PC-9 (cell line): ENCODE measurements at regions not wholly inside any gene's neighbourhood (a gene's known extent, or its start where the extent isn't known, plus 50 kb on each side); places are given as distances from the start of the nearest gene placed in this dataset.

Experiments used
- BruUV-seq: library from RNA; stranded (reverse); fragments of 400-500 nt; replicated peaks from 2 replicates; lab custom pipeline; 2021; lab: Mats Ljungman, UMichigan
- CTCF ChIA-PET: fragments of 300-600 bp; sonication (Branson Sonifier 250); formaldehyde crosslinking; loops from one replicate; lab custom pipeline; 2022; ENCODE audit warnings: antibody characterized with exemption; lab: Charles Lee
- POLR2A ChIA-PET: fragments of 300-600 bp; sonication (Branson Sonifier 250); formaldehyde crosslinking; loops from one replicate; lab custom pipeline; 2022; ENCODE audit warnings: antibody characterized with exemption; ENCODE audit not compliant: unreplicated experiment; lab: Charles Lee
- DNase-seq, 2 experiments: peaks; one replicate each; pipeline versions ENCODE4 v3.0.0 to v3.0.0-alpha.2; 2015 to 2022; ENCODE audit warnings: mixed read lengths in 1 of 2
- H2AFZ ChIP-seq: fragments of 200-600 bp; sonication (generic); 2 replicates; pipeline ENCODE4 v1.8.1; 2017; ENCODE audit warnings: antibody characterized with exemption
- H3F3A ChIP-seq: fragments of 200-600 bp; sonication (generic); 2 replicates; pipeline ENCODE4 v1.8.1; 2017; ENCODE audit warnings: antibody characterized with exemption, mild to moderate bottlenecking, low read depth; ENCODE audit not compliant: insufficient read depth
- H3K27ac ChIP-seq: fragments of 200-600 bp; sonication (generic); 2 replicates; pipeline ENCODE4 v1.6.1; 2016; ENCODE audit warnings: mixed run types
- H3K27me3 ChIP-seq: fragments of 200-600 bp; sonication (generic); 2 replicates; pipeline ENCODE4 v1.6.1; 2016; ENCODE audit warnings: low read depth, mixed run types; ENCODE audit not compliant: insufficient read depth
- H3K36me3 ChIP-seq: fragments of 200-600 bp; sonication (generic); 2 replicates; pipeline ENCODE4 v1.6.1; 2016; ENCODE audit warnings: low read depth, mixed run types
- H3K4me1 ChIP-seq: fragments of 200-600 bp; sonication (generic); replicated peaks from 2 replicates; pipeline ENCODE4 v1.6.1; 2016; ENCODE audit warnings: mixed run types; ENCODE audit not compliant: insufficient read depth
- H3K4me2 ChIP-seq: fragments of 200-600 bp; sonication (generic); 2 replicates; pipeline ENCODE4 v1.6.1; 2017; ENCODE audit warnings: mixed run types
- H3K4me3 ChIP-seq: fragments of 200-600 bp; sonication (generic); 2 replicates; pipeline ENCODE4 v1.6.1; 2016; ENCODE audit warnings: mixed run types
- H3K79me2 ChIP-seq: fragments of 200-600 bp; sonication (generic); 2 replicates; pipeline ENCODE4 v1.6.1; 2017; ENCODE audit warnings: low read depth, mixed run types
- H3K9me2 ChIP-seq: fragments of 200-600 bp; sonication (generic); 2 replicates; pipeline ENCODE4 v1.8.1; 2017; ENCODE audit warnings: mild to moderate bottlenecking; ENCODE audit not compliant: insufficient read depth
- H3K9me3 ChIP-seq: fragments of 200-600 bp; sonication (generic); 2 replicates; pipeline ENCODE4 v1.8.1; 2016; ENCODE audit warnings: low read depth; ENCODE audit not compliant: insufficient read depth
- H4K20me1 ChIP-seq: fragments of 200-600 bp; sonication (generic); 2 replicates; pipeline ENCODE4 v1.8.1; 2017; ENCODE audit not compliant: insufficient read depth
- CTCF ChIP-seq: fragments of 200-600 bp; sonication (generic); conservative IDR thresholded peaks from 2 replicates; pipeline ENCODE4 v1.6.1; 2017; ENCODE audit warnings: mixed run types, antibody characterized with exemption, mild to moderate bottlenecking, moderate library complexity
- EZH2 ChIP-seq: fragments of 200-600 bp; sonication (generic); IDR thresholded peaks from 2 replicates; pipeline ENCODE4 v1.8.0; 2017; ENCODE audit warnings: antibody characterized with exemption, low read depth
- intact Hi-C: fragments of 100-400 bp; cut with micrococcal nuclease; formaldehyde crosslinking; loops from one replicate; pipeline ENCODE4 v1.10.0; 2022; ENCODE audit not compliant: unreplicated experiment

GRCh38 chr13:78465250-78465649 is 138.1 kb downstream of the POU4F1 start:
- H3K27ac ChIP-seq = no peak overlapping the region
- H3K9me3 ChIP-seq = no peaks in the 10 kb centered on the region
- no peak for DNase-seq
- H3K4me2 ChIP-seq = no peak overlapping the region
- H2AFZ ChIP-seq = no peak overlapping the region
- no peaks in the 10 kb centered on the region for H3K9me2 ChIP-seq
- TF ChIP-seq EZH2 (no peak), CTCF (no peak)
- H4K20me1 ChIP-seq = no peaks in the 10 kb centered on the region
- no TSS peak for BruUV-seq
- no peaks in the 10 kb centered on the region for H3K27me3 ChIP-seq
- POLR2A ChIA-PET = no interaction called here
- H3K4me1 ChIP-seq = no peaks in the 10 kb centered on the region
- intact Hi-C loops = no loop called here
- H3F3A ChIP-seq = no peaks in the 10 kb centered on the region
- H3K36me3 ChIP-seq = no peaks in the 10 kb centered on the region
- CTCF ChIA-PET = no interaction called here
- H3K79me2 ChIP-seq = no peaks in the 10 kb centered on the region
- H3K4me3 ChIP-seq = no peak overlapping the region

GRCh38 chr13:78460176-78460575 is 143.2 kb downstream of the POU4F1 start:
- Histone ChIP-seq H3K9me2 (no peaks in the 10 kb centered on the region), H4K20me1 (no peaks in the 10 kb centered on the region), H3F3A (no peaks in the 10 kb centered on the region), H3K4me1 (no peaks in the 10 kb centered on the region), H3K4me2 (no peak overlapping the region), H2AFZ (no peak overlapping the region), H3K36me3 (no peaks in the 10 kb centered on the region), H3K4me3 (no peak overlapping the region), H3K27me3 (no peaks in the 10 kb centered on the region), H3K9me3 (no peaks in the 10 kb centered on the region), H3K79me2 (no peaks in the 10 kb centered on the region), H3K27ac (no peak overlapping the region)
- DNase-seq = no peak
- CTCF ChIA-PET = no interaction called here
- TF ChIP-seq EZH2 (no peak), CTCF (no peak)
- BruUV-seq = no TSS peak
- POLR2A ChIA-PET = no interaction called here
- intact Hi-C loops = no loop called here

- Histone ChIP-seq H4K20me1 (no peaks in the 10 kb centered on the region), H3K9me2 (no peaks in the 10 kb centered on the region; the same call in 1 of the 2 replicates), H3K4me3 (no peak overlapping the region), H3K27ac (no peak overlapping the region), H3K79me2 (no peaks in the 10 kb centered on the region), H3K4me2 (no peak overlapping the region), H2AFZ (no peak overlapping the region), H3K36me3 (no peaks in the 10 kb centered on the region), H3K27me3 (no peaks in the 10 kb centered on the region), H3F3A (no peaks in the 10 kb centered on the region), H3K4me1 (no peaks in the 10 kb centered on the region), H3K9me3 (no peaks in the 10 kb centered on the region)
- no peak for DNase-seq
- POLR2A ChIA-PET = no interaction called here
- no TSS peak for BruUV-seq
- intact Hi-C loops = no loop called here
- TF ChIP-seq EZH2 = no peak
- TF ChIP-seq CTCF = no peak
- CTCF ChIA-PET = no interaction called here
Observed at GRCh38 chr13:78443839-78444238, 159.5 kb downstream of the POU4F1 start.
